ENCODE measurements at regions not wholly inside any gene's neighbourhood (a gene's known extent, or its start where the extent isn't known, plus 50 kb on each side); places are given as distances from the start of the nearest gene placed in this dataset.
A peak's percentile ranks its signal among the peaks of the same experiment; 100 is the strongest.

- no peak overlapping the region for H3K23ac ChIP-seq (ENCODE audit: insufficient read length, low read depth, low read length)
- no peaks in the 10 kb centered on the region for H3K27me3 ChIP-seq (ENCODE audit: insufficient read depth, low read length)
- H3K27ac Mint-ChIP-seq, result peak overlapping the region; percentile 57 to 97 (median 87); a peak in 6 of 7 replicates
- H3K27ac ChIP-seq (ENCODE audit: insufficient read length, low read depth, low read length), result no peak overlapping the region
- no peak overlapping the region for H2BK15ac ChIP-seq (ENCODE audit: low read depth, low read length)
- H3K56ac ChIP-seq (ENCODE audit: insufficient read length, low read depth, low read length), result no peak overlapping the region
- peaks cover 6% of the 10 kb centered on the region; the same call in 1 of the 2 replicates for H3K4me1 ChIP-seq (ENCODE audit: insufficient read depth, low read length)
- H3K79me2 ChIP-seq (ENCODE audit: insufficient read depth, low read length), result no peaks in the 10 kb centered on the region
- WGBS (ENCODE audit: extremely low coverage, insufficient read length, low lambda C conversion rate), result no CpG with 5 or more reads among the region's 3 CpGs
- H3K23me2 ChIP-seq (ENCODE audit: insufficient read length, low read depth, low read length, poor library complexity, severe bottlenecking), result no peaks in the 10 kb centered on the region
- H3K36me3 Mint-ChIP-seq (ENCODE audit: insufficient read depth in 1 of 3, low read depth in 3 of 3), result no peaks in the 10 kb centered on the region
- no peak overlapping the region for H3K4ac ChIP-seq (ENCODE audit: low read depth, low read length)
- H3K4me2 ChIP-seq (ENCODE audit: insufficient read depth, insufficient read length, low read length), result peak overlapping the region; percentile 45
- no peaks in the 10 kb centered on the region for H4K20me1 ChIP-seq (ENCODE audit: control insufficient read depth, insufficient read depth, insufficient read length)
- no peak overlapping the region for H3K14ac ChIP-seq (ENCODE audit: insufficient read depth, low read length)
- no peak overlapping the region for H2BK5ac ChIP-seq (ENCODE audit: insufficient read length, low read length)
- peak overlapping the region; percentile 95 for H2AFZ ChIP-seq (ENCODE audit: low read length)
- no peak overlapping the region for H3K18ac ChIP-seq (ENCODE audit: insufficient read length, low read depth, low read length)
- H2BK120ac ChIP-seq (ENCODE audit: low read depth, low read length, poor library complexity, severe bottlenecking), result no peak overlapping the region
- no peak overlapping the region for H3T11ph ChIP-seq (ENCODE audit: low read length)
- H2AK5ac ChIP-seq (ENCODE audit: insufficient read length, low read length), result no peak overlapping the region
- H3K4me1 Mint-ChIP-seq, result peaks cover 28 to 34% of the 10 kb centered on the region in 2 experiments
- DNase-seq, result peak; percentile 56
- H3K9me3 ChIP-seq (ENCODE audit: control insufficient read depth, low read depth, low read length), result no peaks in the 10 kb centered on the region
- TF ChIP-seq, protein P1, sequence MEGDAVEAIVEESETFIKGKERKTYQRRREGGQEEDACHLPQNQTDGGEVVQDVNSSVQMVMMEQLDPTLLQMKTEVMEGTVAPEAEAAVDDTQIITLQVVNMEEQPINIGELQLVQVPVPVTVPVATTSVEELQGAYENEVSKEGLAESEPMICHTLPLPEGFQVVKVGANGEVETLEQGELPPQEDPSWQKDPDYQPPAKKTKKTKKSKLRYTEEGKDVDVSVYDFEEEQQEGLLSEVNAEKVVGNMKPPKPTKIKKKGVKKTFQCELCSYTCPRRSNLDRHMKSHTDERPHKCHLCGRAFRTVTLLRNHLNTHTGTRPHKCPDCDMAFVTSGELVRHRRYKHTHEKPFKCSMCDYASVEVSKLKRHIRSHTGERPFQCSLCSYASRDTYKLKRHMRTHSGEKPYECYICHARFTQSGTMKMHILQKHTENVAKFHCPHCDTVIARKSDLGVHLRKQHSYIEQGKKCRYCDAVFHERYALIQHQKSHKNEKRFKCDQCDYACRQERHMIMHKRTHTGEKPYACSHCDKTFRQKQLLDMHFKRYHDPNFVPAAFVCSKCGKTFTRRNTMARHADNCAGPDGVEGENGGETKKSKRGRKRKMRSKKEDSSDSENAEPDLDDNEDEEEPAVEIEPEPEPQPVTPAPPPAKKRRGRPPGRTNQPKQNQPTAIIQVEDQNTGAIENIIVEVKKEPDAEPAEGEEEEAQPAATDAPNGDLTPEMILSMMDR (conservative IDR thresholded peaks at IDR 0.05), result no peak
- peaks cover 0 to 5% of the 10 kb centered on the region in 2 experiments; a peak in 1 of 5 replicates for H3K9me3 Mint-ChIP-seq
- H3K4me3 Mint-ChIP-seq, result peak overlapping the region; percentile 60 to 70
- H2BK20ac ChIP-seq (ENCODE audit: low read depth, low read length, poor library complexity, severe bottlenecking), result peak overlapping the region; percentile 45
- H4K8ac ChIP-seq (replicated peaks; ENCODE audit: insufficient read length, low read depth, low read length), result no peak overlapping the region
- H3K79me1 ChIP-seq (ENCODE audit: insufficient read depth, low read depth, low read length, poor library complexity, severe bottlenecking), result no peaks in the 10 kb centered on the region
- no peaks in the 10 kb centered on the region for H3K27me3 Mint-ChIP-seq (ENCODE audit: low read depth)
- H4K91ac ChIP-seq (ENCODE audit: insufficient read length, low read depth, low read length), result no peak overlapping the region
- no peak overlapping the region for H3K9ac ChIP-seq (ENCODE audit: extremely low read depth, insufficient read length, low read length)
- no peak overlapping the region for H4K5ac ChIP-seq (ENCODE audit: insufficient read length, low read depth, low read length)
- no peak overlapping the region for H2BK12ac ChIP-seq (ENCODE audit: insufficient read length, low read depth, low read length)
These were observed 189.0 kb downstream of the PLPP3 start for GRCh38 chr1:56390232-56390867.

Data from H9 (cell line).